Fibroblast of skin of abdomen (primary cell): ENCODE measurements at regions not wholly inside any gene's neighbourhood (a gene's known extent, or its start where the extent isn't known, plus 50 kb on each side); places are given as distances from the start of the nearest gene placed in this dataset.
"Not testable (repeated sequence)": the region's sequence is repeated elsewhere in the genome, so short reads cannot be mapped to it uniquely, and the experiment has no call there.

ENCODE experiments used
- DNase-seq: peaks from one replicate; pipeline ENCODE4 v3.0.0-alpha.2; 2013

DNA sequence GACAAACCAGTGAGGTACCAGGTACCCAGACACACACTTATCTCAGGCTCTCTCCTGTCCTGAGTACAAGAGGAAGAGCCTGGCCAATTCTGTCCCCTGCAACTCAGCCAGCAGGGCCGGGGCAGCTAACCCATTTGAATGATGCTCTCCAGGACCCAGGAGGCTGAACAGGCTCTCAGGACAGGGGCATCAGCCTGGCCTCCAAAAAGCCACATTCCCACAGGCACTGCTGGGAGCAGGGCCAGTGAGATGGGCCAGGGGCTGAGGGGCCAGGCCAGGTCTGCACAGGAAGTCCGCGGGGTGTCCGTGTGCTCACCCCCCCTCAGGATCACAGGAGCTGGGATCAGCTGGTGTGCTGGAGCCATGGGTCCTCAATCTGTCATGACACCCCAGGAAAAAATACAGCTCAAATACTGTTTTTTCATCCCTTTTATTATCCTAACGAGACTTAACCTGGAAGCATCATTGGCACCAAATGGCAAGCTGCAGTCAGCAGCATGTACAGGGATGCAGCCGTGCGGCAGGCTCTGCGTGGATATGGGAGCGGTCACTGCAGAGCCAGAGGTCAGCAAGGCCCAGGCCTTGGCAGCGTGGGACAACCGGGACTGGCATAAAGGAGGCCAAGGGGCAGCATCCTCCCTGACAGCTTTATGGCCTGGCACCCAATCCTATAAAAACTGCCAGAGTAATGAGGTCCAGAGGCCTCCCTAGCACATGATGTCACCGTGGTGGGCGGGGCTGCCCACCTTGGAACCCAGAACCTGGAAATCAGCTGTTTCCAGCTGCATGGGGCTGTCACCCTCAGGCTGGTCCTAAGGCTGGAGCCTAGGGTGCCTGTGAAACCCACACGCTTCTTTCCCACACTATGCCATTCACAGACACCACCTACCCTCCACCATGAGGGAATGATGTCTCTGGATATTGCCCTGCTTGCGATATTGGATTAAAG lies 276.7 kb downstream of the C16orf95 start:
- DNase-seq, result no peak

DNA sequence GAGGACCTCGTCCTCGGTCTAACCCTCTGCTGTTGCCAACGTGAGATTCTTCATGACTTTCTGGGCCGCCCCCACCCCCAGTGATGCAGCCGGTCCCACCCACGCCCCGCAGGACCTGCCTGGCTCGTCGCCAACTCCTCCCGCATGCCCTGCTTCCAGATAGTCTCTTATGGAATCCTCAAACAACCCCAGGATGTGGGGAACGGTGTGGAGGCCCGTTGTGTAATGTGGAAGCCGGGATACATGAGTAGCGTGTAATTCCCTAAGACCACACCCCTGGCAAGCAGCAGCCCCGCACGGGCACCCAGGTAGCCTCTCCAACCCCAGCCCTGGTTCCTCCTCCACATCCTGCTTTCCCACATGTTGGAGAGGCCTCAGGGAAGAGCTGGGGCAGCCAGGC lies 275.9 kb downstream of the C16orf95 start:
- no peak for DNase-seq

DNA sequence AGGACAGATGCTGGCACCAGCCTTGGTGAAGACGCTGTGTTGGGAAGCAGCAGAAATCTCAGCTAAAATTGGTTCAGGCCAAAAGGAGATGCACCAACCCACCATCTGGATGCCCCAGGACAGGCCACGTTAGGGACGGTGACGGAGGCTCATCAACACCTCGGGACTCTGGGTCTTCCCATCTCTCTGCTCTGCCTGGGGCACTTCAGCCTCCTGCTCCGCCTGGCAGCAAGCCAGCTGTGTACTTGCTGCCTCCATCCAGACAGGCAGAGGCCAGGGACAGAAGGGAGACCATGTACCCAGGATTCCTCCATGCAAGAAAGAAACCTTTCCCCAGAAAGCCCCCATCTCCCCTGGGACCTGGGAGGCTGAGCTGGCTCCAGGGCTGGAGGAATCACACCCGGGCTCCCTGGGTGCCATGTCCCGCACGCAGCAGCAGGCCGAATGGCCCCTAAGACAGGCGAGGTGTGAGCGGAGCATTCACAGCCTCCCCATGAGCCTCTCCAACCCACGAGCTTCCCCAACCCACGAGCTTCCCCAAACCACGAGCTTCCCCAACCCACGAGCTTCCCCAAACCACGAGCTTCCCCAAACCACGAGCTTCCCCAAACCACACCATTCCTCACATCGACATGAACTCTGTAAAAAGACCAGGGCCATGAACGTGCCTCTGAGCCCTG lies 274.5 kb downstream of the C16orf95 start:
- no peak for DNase-seq

DNA sequence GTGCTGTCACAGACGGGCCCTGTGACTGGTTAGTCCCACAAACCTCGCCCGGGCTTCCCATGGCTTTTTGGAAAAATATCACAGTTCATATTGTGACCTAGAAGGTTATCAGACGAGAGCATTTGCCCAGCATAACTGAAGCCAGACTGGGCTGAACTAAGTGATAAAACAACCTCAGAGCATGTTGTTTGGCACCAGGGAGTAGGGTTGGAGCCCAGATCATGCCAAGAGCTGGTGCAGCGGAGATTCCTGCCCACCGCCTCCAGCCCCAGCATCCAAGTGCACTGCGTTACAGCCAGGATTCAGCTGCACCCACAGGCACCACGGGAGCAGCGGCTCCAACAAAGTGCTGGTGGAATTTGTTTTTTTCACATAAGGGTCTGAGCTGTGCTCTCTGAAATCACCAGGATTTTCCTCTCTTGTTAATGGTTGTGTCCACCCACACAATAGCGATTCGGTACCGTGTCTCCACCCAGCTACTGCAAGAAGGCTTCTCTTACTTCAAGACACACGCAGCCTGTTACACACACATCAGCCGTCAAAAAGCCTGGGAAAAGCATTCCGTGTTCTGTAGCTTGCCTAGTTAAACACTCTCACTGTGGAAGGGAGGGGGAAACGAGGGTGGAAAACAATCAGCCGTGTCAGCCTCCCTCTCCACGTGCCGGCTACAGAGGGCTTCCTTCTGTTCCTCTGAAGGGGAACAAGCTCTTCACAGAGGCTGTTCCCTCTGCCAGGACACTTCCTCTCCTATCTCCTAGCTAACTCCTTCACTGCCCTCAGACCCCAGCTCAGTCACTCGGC lies 273.8 kb downstream of the C16orf95 start:
- DNase-seq, result no peak

DNA sequence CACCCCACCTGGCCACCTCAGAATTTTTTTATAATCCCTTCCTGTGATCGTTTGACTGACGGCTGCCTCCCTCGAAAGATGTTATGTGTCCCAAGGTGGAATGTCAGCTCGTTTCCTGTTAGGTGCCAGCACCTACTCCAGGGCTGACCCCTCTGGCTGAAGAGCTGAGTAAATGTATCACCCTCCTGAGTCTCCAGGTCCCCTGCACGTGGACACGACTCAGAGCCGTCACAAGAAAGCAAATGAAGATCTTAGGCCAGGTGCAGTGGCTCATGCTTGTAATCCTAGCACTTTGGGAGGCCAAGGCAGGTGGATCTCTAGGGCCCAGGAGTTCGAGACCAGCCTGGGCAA lies 273.2 kb downstream of the C16orf95 start:
- no peak for DNase-seq

DNA sequence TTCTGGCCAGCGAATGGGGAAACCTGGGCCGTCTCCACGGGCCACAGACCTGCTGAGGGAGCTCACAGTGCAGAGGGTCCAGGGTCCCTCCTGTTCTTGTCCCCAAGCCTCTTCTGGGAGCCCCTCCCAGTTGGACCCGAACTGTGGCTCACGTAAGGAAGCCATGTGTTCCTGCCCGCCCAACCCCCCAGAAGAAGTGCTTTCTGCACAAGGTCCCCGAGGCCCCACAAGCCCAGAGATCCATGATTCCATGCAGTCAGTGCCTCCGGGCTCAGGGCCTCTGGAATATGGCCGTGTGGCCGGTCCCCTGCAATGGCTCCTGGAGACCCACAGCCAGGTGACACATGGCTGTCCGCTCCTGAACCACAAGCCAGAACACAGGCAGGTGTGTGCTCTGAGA lies 272.4 kb downstream of the C16orf95 start:
- no peak for DNase-seq

DNA sequence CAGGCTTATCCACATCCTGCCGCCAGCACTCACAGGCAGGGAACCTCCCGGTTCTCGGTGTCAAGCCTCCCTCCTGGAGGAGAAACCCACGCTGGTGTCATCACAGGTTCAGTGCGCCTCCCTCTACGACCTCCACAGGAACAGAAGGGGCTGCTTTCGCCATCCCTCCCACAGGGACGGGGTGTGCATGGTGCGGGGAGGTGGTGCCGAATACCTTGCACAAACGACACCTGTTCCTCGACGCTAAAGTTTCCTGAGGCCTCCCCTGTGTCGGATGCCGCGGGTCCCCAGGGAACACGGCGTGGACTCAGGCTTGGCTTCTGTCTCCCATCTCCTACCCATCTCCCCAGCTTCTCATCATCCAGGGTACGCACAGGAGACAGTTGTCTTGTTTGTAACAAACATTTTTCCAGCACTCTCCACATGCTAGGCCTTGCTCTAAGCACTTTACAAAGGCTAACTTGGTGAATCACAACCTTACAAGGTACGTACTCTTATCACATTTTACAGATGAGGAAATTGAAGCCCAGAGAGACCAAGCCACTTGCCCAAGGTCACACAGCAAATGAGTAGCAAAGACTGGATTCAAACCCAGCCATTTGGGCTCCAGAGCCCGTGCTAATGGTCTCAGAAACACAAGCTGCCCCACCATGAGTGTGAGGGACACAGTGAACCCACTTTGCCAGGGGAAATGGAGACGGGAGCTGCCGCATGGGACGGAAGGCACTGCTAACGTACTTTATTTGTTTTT lies 271.6 kb downstream of the C16orf95 start:
- no peak for DNase-seq

DNA sequence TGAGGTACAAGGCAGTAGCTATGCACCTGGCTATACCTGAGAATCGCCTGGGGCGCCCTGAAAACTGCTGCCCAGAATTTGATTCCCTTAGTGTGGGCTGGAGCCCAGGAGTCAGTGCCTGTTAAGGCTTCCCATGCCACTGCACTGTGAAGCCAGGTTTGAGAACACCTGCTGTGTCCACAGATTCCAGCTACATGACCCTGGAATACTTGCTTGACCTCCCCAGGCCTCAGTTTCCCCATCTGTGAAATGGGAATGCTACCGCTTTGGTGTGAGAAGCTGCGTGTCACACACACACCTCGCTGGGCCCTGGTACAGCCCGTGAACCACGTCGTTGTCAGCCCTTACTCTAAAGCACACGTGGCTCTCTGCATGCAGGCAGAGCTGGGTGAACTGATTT lies 271.0 kb downstream of the C16orf95 start:
- no peak for DNase-seq

DNA sequence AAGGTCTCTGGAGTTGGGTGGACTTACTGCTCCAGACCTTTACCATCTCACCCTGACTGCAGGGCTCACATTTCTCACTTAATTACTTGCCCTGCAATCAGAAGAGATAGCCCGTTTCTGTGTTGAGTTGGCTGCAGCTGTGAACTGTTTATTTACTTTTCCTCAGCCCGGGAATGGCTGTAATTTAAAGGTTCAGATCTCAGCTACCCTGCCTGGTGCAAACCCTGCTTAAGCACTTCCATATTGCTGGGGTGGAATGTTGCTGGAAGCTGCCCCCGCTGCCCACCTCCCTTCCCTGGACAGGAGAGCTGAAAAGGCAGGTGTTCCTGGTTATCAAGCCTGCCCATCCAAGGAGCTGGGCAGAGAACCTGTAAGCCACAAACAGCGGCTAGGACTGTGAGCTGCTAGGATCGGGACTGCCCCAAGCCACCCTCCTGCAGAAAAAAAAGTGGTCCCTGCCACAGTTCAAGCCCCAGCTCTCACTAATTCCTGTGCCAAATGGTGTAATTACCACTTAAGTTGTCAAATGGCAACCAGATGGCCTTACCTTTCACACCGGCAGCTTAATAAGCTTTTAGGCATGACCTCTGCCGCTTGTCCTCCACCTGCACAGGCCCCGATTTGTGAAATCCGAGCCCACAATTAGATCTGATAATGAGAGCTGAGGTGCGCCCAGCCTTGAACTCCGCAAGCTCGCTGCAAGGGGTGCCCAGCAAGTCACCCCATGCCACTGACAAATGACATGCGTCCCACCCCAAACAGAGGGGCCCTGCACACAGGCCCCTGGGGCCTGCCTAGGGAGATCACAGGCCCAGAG lies 269.8 kb downstream of the C16orf95 start:
- DNase-seq, result no peak

DNA sequence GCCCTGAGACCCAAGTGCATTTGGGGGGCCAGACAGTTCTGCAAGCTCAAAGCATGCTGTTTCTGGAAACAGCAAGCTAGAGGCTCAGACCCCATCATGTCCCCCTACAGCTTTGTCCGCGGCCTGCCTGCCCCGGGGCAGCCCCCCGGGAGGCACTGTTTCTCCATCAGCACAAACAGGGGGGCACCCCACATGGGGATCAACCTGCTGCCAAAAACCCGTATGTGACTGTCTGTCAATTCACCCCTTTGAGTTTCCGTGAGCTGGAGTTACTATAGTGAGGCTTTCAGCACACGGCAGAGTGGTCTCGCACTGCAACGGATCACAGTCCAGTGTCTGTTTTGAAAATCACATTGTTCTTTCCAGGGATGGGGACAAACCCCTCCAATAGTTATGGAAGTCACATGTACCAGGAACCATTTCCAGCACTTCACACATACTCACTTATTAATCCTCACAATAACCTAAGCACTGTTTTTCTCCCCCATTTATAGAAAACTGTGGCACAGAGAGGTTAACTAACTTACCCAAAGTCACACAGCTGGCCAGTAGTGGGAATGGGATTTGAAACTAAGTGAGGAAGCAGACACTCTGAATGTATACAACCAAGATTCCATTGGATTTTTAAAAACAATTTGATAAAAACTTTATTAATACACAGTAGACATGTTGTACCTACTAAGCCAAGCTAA lies 269.0 kb downstream of the C16orf95 start:
- DNase-seq, result no peak

DNA sequence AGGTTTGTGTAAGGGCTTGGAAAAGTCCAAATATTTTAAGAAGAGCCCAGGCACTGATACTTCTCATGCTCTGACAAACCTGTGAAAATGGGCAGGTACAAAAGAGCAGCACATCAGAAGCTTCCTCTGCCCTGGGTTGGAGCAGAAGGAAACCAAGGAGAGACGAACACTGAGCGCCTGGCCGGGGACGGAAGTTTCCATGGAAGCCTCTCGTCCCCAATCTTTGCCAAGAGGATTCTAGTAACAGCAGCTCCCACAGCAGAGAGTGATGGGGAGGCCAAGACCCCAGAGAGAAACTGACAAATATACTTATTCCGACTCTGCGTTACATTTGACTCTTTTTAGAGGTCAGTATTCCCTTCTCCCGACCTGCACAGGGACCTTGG lies 268.5 kb downstream of the C16orf95 start:
- no peak for DNase-seq

DNA sequence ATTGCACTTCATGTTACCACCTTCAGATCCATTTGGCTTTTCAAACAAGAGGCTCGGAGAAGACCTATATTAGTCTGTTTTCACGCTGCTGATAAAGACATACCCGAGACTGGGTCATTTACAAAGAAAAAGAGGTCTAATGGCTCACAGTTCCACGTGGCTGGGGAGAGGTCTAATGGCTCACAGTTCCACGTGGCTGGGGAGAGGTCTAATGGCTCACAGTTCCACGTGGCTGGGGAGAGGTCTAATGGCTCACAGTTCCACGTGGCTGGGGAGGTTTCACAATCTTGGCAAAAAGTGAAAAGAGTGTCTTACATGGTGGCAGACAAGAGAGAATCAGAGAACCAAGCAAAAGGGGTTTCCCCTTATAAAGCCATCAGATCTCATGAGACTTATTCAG lies 268.0 kb downstream of the C16orf95 start:
- not testable (repeated sequence) for DNase-seq

DNA sequence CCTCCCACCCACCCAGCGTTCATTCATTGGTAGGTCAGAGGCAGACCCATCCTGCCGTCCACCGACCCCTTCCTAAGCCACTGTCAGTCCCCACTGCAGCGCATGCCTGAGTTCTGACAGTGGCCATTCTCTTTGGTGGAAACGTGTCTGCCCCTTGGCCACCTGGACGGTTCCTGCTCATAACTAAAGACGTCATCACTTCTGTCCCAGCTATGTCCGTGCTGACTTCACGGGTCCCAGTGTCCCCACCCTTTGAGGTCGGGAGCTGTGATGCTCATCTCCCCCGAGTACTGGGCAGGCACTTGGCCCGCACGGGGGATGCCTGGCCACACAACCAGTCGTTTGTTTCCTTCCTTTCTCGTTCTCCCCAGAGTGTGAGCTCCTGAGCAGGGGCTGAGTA lies 267.1 kb downstream of the C16orf95 start:
- no peak for DNase-seq

DNA sequence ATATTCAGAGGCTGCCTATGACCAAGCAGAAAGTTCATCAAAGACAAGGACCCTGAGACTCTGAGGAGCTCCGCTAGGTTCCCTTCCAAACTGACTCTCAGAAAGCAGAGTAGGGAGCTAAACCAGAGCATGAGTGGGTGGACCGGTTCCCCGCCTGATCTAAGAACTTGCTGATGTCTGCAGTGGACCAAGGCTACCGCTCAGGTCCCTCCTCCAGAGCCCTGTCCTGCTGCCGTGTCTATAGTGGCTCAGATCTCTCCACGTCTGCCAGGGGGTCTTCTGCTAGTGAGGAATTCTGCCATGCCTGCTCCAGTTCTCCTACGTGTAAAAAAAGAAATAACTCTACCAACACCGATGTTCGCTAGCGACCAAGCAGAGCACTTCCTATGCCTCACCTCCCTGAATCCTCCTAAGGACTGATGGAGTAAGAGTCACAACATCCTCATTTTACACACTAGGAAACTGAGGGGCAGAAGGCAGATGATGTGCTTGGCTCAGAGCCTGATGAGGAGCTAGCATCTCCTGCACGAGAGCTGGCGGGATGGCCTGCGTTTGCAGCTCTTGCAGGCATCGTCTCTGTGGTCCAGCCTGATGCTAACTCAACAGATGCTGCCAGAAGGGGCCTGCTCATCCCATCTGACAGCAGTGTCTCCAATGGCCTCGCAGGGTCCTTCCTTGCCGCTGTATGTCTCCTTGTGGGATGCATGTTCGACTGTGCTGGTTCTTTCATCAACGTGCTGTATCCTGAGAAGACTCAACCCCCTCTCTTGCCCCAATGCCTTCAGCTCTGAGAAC lies 265.5 kb downstream of the C16orf95 start:
- DNase-seq, result no peak

DNA sequence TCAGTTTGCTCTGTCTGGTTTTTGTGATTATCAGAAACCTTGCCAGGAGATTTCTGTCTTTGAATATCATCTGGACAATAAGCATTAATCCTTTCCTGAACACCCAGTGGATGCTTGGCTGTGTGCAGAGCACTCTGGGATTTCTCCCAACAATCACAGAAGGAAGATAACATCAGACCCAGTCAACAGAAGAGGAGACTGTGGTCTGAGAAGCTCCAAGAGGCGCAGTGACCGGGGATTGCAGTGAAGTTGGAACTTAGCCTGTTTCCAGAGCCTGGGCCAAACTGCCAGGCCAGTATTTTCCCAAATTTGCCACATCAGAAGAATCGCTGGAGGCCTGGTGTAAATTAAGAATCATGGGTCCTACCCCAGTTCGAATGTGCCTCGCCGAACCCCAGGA lies 264.7 kb downstream of the C16orf95 start:
- DNase-seq, result peak; percentile 13

DNA sequence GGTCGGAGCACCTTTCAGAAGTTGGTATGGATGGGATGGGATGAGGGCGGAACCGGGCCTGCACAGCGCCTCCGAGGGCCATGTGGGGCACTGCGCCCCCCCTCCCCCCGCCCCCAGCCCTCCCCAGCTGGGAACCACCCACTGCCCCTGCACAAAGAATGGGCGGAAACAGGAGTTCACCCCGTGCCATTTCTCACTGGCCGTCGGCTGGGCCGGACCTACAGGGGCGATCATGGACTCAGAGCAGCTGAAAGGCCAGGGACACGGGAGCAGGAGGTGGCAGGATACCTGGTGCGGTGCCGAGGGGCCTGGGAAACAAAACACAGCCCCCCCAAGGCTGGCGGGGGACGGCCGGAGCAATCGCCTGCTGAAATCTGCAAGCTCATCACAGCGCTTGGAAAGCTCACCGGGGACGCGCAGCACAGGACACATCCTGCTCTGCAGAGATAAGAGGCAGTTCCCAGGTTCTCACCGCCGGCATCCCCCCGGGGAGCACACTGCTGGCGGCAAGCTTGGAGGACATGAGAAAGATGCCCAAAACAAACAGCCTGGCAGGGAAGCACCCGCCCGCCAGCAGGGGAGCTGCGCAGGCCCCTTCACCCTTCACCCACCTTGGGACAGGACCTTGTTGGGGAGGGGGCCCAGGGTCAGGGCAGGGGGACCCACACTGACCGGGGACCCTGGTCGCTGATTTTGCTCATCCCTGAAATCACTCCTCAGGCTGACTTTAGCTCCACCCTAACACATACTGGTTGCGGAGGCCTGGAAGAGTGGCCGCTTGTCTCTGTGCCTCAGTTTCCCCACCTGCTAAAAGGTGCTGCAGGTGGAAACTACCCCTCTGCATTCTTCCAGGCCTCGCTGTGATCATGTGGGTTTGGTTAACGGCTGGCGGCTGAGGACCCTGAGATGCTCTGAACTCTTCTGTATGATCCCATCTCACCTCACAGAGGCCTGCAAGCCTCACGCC lies 263.9 kb downstream of the C16orf95 start:
- DNase-seq, result no peak

DNA sequence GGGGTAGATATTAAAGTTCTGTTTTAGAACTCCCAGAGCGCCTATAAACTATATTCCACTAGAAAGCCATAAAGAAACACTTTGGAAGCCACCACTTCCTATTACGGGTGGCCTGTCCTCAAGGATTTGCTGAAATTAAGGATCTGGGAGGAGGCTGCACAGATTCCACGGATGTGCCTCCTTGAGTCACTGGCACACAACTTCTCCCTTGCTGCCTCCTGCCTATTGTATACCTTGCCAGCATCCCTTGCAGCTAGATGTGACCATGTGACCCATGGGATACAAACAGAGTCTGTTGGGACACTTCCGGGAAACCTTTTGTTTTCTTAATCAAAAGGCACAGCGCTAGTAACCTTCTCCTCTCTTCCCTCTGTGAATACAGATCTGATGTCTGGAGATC lies 263.0 kb downstream of the C16orf95 start:
- no peak for DNase-seq

DNA sequence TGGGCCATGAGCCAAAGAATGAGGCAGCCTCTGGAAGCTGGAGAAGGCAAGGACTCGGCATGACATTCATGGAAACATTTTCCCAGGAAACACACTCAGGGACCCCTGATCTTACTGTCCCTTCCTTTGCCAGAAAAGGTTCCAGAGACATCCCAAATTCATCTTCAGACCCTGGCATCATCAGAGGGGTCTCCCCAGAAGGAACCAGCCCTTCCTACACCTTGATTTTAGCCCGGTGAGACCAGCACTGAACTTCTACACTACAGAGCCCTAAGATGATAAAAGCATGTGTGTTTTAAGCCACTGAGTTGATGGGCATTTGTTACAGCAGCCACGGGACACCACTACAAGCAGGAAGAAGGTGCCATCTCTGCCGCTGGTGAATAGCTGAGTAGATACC lies 262.3 kb downstream of the C16orf95 start:
- no peak for DNase-seq

DNA sequence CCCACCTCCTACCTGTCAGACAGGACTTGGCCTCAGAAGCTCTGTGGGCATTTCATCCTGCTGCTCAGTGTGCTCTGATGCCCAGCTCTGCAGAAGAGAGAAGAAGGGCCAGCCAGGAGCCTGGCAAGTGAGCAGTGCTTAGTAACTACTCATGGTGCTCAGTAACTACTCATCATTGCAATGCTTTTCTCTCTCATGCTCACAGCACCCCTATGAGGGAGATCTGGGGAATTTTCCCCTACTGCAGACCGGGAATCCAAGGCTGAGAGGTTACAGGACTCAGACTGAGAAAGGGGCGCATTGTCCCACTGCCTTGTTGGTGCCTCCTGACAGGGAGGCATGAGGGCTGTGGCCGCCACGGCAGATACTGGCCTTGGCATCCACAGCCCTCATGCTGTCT lies 261.1 kb downstream of the C16orf95 start:
- DNase-seq, result peak; percentile 47
